GM19372 (cell line): ENCODE measurements at regions not wholly inside any gene's neighbourhood (a gene's known extent, or its start where the extent isn't known, plus 50 kb on each side); places are given as distances from the start of the nearest gene placed in this dataset.
"Not testable (repeated sequence)": the region's sequence is repeated elsewhere in the genome, so short reads cannot be mapped to it uniquely, and the experiment has no call there.

ENCODE experiments used
- ATAC-seq: cut with Tn5 transposase; IDR thresholded peaks from one replicate; pipeline ENCODE4 v1.9.1; 2021; ENCODE audit warnings: mild to moderate bottlenecking, low read depth, moderate library complexity; ENCODE audit not compliant: unreplicated experiment

GRCh38 chr21:8377093-8377841, 2144.1 kb upstream of the TPTE start:
- ATAC-seq, result not testable (repeated sequence)

- peak; percentile 62 for ATAC-seq
Measured at GRCh38 chr21:8380419-8381079, 2140.8 kb upstream of the TPTE start.

GRCh38 chr21:8388169-8388939, 2133.0 kb upstream of the TPTE start:
- ATAC-seq, result peak; percentile 86

- ATAC-seq, result not testable (repeated sequence)
Measured at GRCh38 chr21:8388940-8389238, 2132.5 kb upstream of the TPTE start.

- ATAC-seq, result not testable (repeated sequence)
Measured at GRCh38 chr21:8390550-8391171, 2130.7 kb upstream of the TPTE start.

GRCh38 chr21:8394380-8394779, 2127.0 kb upstream of the TPTE start:
- ATAC-seq, result not testable (repeated sequence)

GRCh38 chr21:8395992-8396391, 2125.4 kb upstream of the TPTE start:
- ATAC-seq, result not testable (repeated sequence)

- not testable (repeated sequence) for ATAC-seq
Measured at GRCh38 chr21:8398870-8399437, 2122.4 kb upstream of the TPTE start.

GRCh38 chr21:8399866-8400265, 2121.5 kb upstream of the TPTE start:
- ATAC-seq, result not testable (repeated sequence)

GRCh38 chr21:8401799-8402198, 2119.6 kb upstream of the TPTE start:
- ATAC-seq, result not testable (repeated sequence)

GRCh38 chr21:8406331-8406730, 2115.1 kb upstream of the TPTE start:
- ATAC-seq, result not testable (repeated sequence)

- not testable (repeated sequence) for ATAC-seq
Measured at GRCh38 chr21:8411139-8411671, 2110.2 kb upstream of the TPTE start.

GRCh38 chr21:8419925-8420560, 2101.3 kb upstream of the TPTE start:
- ATAC-seq, result peak; percentile 62

- ATAC-seq, result peak; percentile 32
Measured at GRCh38 chr21:8427790-8428667, 2093.4 kb upstream of the TPTE start.

- ATAC-seq, result peak; percentile 52
Measured at GRCh38 chr21:8428668-8429456, 2092.5 kb upstream of the TPTE start.

GRCh38 chr21:8434710-8435109, 2086.7 kb upstream of the TPTE start:
- ATAC-seq, result not testable (repeated sequence)

GRCh38 chr21:8443093-8443492, 2078.3 kb upstream of the TPTE start:
- not testable (repeated sequence) for ATAC-seq

- not testable (repeated sequence) for ATAC-seq
Measured at GRCh38 chr21:8449807-8450206, 2071.6 kb upstream of the TPTE start.
